ENCODE measurements at regions not wholly inside any gene's neighbourhood (a gene's known extent, or its start where the extent isn't known, plus 50 kb on each side); places are given as distances from the start of the nearest gene placed in this dataset.
"Not testable (repeated sequence)": the region's sequence is repeated elsewhere in the genome, so short reads cannot be mapped to it uniquely, and the experiment has no call there.

DNA sequence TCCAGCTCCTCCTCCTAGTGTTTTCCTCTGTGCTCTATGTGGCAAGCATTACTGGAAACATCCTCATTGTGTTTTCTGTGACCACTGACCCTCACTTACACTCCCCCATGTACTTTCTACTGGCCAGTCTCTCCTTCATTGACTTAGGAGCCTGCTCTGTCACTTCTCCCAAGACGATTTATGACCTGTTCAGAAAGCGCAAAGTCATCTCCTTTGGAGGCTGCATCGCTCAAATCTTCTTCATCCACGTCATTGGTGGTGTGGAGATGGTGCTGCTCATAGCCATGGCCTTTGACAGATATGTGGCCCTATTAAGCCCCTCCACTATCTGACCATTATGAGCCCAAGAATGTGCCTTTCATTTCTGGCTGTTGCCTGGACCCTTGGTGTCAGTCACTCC is 64.0 kb downstream of the OR4F15 start:
- DNase-seq; intact Hi-C loops (cut with DNase I): not testable (repeated sequence)

DNA sequence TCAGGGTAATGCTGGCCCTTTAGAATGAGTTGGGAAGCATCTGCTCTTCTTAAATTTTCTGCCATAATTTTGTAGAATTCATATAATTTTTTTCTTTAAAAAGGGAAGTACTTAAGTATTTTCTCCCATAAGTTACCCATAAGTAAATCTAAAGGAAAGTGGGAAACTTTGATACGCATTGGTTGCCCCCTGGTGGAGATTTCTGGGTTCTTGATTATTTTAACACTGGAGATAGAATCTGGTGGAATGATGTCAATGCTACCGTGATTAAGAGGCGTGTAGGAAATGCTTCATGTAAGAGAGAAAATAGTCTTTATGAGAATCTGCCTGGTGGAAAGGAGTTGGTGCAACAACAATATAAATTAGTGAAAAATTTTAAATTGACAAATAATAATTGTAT is 65.6 kb downstream of the OR4F15 start:
- intact Hi-C loops (cut with DNase I); DNase-seq: not testable (repeated sequence)

GRCh38 chr15:101912349-101913287 is 100.6 kb downstream of the OR4F15 start:
- intact Hi-C loops (cut with DNase I), result not testable (repeated sequence)
- peak in 2 of 10 donors; percentile 34 for DNase-seq

GRCh38 chr15:101924554-101924953 is 112.6 kb downstream of the OR4F15 start:
- intact Hi-C loops (cut with DNase I), result not testable (repeated sequence)

GRCh38 chr15:101934506-101934905 is 122.5 kb downstream of the OR4F15 start:
- intact Hi-C loops (cut with DNase I); DNase-seq: not testable (repeated sequence)

More at GRCh38 chr15:101924554-101924953, 112.6 kb downstream of the OR4F15 start:
- not testable (repeated sequence) for DNase-seq

DNA sequence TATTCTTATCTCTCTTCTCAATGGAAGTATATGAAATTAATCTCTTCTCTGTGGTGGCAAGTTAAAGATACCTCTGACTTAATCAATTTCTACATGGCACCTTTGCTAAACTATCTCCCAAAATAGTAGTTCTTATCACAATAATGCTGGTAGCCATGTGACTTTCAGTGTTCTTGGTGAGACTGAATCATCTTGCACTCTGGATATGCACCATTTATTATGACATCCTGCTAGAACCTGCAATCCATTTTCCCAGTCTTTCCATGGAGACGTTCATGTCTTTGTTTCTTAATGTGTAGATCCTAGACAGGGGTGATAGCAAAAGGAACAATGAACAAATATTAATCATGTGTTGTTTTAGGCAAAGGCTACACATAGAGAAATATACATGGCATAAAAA is 125.4 kb downstream of the OR4F15 start:
- intact Hi-C loops (cut with DNase I); DNase-seq: not testable (repeated sequence)

DNA sequence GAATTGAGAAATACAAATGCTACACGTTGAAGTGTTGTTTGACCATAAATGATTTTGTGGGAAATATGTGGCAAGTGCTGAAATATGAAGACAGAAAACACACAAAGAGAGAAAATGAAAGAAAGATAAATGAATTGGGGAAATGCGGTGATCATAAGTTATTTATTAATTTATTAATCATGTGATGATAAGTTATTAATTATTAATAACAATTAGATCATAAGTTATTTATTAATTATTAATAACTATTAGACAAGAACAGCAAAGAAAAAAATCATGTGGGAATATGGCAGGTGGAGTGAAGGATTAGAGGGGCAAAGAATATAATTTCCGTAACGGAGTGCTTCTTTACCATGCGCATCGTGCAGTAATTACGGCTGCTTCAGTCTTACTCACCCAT is 126.6 kb downstream of the OR4F15 start:
- intact Hi-C loops (cut with DNase I); DNase-seq: not testable (repeated sequence)

GRCh38 chr15:101945896-101946295 is 133.9 kb downstream of the OR4F15 start:
- not testable (repeated sequence) for DNase-seq

DNA sequence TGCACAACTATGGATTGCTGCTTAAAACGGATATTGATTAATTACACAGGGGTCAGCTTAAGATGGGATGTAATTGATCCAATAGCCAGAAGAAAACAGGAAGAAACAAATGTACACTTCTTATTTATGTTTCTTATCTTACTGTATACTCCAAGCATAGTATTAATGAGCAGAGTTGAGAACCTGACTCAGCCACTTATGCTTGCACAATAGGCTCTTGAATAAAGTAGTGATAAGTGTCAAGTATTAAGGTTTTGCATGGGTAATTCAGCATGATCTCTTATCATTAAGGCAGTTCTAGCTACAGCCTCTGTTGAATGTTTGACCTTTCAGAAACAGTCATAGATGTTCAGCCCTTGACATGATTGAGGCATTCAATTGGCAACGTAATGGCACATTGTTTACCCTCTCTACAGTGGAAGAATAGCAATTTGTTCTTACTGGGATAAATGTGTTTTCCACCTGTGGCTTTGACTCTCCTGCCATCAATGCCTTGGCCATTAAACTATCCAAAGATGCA is 136.5 kb downstream of the OR4F15 start:
- intact Hi-C loops (cut with DNase I), result not testable (repeated sequence)

More at GRCh38 chr15:101945896-101946295, 133.9 kb downstream of the OR4F15 start:
- intact Hi-C loops (cut with DNase I), result not testable (repeated sequence)

GRCh38 chr15:101949380-101950065 is 137.5 kb downstream of the OR4F15 start:
- intact Hi-C loops (cut with DNase I), result not testable (repeated sequence)

More for the DNA sequence above, 136.5 kb downstream of the OR4F15 start:
- DNase-seq, result not testable (repeated sequence)

DNA sequence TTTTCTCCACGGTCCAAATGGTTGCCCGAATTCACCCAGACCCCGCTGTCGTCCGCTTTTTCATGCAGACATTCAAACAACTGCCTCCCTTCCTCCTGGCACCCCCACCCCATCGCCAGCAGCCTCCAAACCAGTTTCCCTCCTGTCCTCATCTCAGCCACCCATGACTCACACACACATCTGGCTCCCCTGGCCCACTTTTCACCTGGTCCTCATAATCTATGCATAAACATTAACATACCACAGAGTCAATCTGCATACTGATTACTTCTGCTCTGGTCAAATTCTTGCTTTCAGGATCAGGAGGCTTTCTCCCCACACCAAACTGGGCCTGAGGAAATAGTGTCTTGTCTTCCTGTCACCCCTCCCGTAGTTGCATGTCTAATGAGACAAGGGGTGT is 142.0 kb downstream of the OR4F15 start:
- DNase-seq, result peak in 2 of 10 donors; percentile 46 to 51
- intact Hi-C loops (cut with DNase I), result not testable (repeated sequence)

More at GRCh38 chr15:101949380-101950065, 137.5 kb downstream of the OR4F15 start:
- not testable (repeated sequence) for DNase-seq

GRCh38 chr15:101955840-101956239 is 143.8 kb downstream of the OR4F15 start:
- DNase-seq, result peak in 1 of 10 donors; percentile 42
- intact Hi-C loops (cut with DNase I), result not testable (repeated sequence)

GRCh38 chr15:101958656-101959055 is 146.7 kb downstream of the OR4F15 start:
- intact Hi-C loops (cut with DNase I), result not testable (repeated sequence)
- peak in 5 of 10 donors; percentile 9 to 83 (median 69) for DNase-seq

DNA sequence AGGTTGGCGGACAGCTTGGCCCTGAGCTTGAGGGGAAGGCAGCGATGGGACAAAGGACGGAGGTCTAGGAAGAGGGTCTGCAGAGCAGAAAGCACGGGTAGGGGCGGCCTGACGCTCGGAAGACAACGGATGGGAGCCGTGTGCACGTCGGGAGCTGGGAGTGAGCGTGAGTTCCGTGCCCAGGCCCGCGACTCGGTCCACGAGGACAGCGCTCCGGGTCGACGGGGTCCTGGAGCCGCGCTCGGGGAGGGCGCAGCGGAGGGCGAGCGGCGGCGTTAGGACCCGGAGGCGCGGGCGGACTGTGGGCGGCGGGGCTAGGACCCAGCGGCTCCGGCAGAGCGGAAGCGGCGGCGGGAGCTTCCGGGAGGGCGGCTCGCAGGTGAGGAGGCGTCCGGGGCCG is 149.3 kb downstream of the OR4F15 start:
- DNase-seq, result peak in 1 of 10 donors; percentile 43
- intact Hi-C loops (cut with DNase I), result not testable (repeated sequence)

GRCh38 chr15:101961765-101962164 is 149.8 kb downstream of the OR4F15 start:
- DNase-seq; intact Hi-C loops (cut with DNase I): not testable (repeated sequence)

- intact Hi-C loops (cut with DNase I); DNase-seq: not testable (repeated sequence)
Observed at GRCh38 chr15:101963687-101964086, 151.7 kb downstream of the OR4F15 start.

- intact Hi-C loops (cut with DNase I), result not testable (repeated sequence)
- DNase-seq, result peak in 1 of 10 donors; percentile 29
Observed at GRCh38 chr15:101965353-101965752, 153.4 kb downstream of the OR4F15 start.

DNA sequence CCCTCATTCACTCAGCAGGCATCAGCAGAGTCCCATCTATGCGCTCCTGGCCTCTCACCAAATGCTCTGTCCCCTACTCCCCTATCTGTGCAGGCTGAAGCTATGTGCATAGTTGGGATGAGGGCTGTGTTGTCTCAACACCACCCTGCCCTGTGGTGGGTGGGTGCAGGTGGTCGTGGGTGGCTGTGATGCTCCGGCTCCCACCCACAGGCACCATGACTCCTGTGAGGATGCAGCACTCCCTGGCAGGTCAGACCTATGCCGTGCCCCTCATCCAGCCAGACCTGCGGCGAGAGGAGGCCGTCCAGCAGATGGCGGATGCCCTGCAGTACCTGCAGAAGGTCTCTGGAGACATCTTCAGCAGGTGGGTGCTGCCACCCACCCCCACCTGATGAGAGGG is 153.9 kb downstream of the OR4F15 start:
- peak in 5 of 10 donors; percentile 9 to 85 (median 50) for DNase-seq
- intact Hi-C loops (cut with DNase I), result not testable (repeated sequence)

- DNase-seq, result peak in 1 of 10 donors; percentile 78
- intact Hi-C loops (cut with DNase I), result not testable (repeated sequence)
Observed at GRCh38 chr15:101967364-101967763, 155.4 kb downstream of the OR4F15 start.

DNA sequence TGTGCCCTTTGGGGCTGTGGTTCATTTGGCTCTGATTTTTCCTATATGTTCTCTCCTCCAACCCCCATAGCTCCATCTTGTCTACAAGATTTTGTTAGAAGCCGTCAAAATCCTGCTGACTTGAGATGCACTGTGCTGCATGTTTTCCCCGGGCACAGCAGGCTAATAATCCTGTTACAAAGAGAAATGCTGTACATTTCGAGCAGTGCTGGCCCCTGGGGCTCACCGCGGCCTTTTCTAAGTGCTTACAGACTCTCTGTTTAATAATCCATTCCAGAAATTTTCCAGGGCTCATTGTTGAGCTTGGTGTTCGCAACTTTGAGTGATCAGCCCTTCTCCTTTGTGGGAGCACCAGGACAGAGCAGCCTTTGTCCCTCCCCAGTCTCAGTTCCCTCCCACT is 158.6 kb downstream of the OR4F15 start:
- peak in 2 of 10 donors; percentile 26 to 77 for DNase-seq
- intact Hi-C loops (cut with DNase I), result not testable (repeated sequence)

- intact Hi-C loops (cut with DNase I); DNase-seq: not testable (repeated sequence)
Observed at GRCh38 chr15:101977281-101977680, 165.3 kb downstream of the OR4F15 start.
